Left ventricle myocardium inferior (tissue), 1 donor: ENCODE measurements at regions not wholly inside any gene's neighbourhood (a gene's known extent, or its start where the extent isn't known, plus 50 kb on each side); places are given as distances from the start of the nearest gene placed in this dataset.

ENCODE experiments used
- DNase-seq: peaks from one replicate; pipeline ENCODE4 v3.0.0-alpha.2; 2020
- H3K27ac ChIP-seq: fragments of 200-600 bp; replicated peaks from 2 replicates; pipeline ENCODE4 v1.8.0; 2021
- H3K27me3 ChIP-seq: fragments of 200-600 bp; 2 replicates; pipeline ENCODE4 v1.8.0; 2021; ENCODE audit warnings: low read depth
- H3K36me3 ChIP-seq: fragments of 200-600 bp; 2 replicates; pipeline ENCODE4 v1.8.0; 2021
- H3K4me1 ChIP-seq: fragments of 200-600 bp; 2 replicates; pipeline ENCODE4 v1.8.0; 2021
- H3K4me3 ChIP-seq: fragments of 200-600 bp; 2 replicates; pipeline ENCODE4 v1.8.0; 2021; ENCODE audit warnings: mild to moderate bottlenecking, moderate library complexity
- H3K9me3 ChIP-seq: fragments of 200-600 bp; replicated peaks from 2 replicates; pipeline ENCODE4 v1.8.0; 2021
- intact Hi-C: fragments of 100-400 bp; cut with micrococcal nuclease; formaldehyde crosslinking; loops from one replicate; pipeline ENCODE4 v1.11.0; 2022
- TF ChIP-seq, protein P1 (sequence below): fragments of 200-600 bp; IDR thresholded peaks from 2 replicates; pipeline ENCODE4 v1.8.0; 2021; ENCODE audit warnings: antibody characterized with exemption, mild to moderate bottlenecking, borderline replicate concordance
- donor health status: DM: no; HTN: yes; CAD: no; lungs with severe emphysema.

- no peaks in the 10 kb centered on the region for H3K36me3 ChIP-seq
- TF ChIP-seq, protein P1, sequence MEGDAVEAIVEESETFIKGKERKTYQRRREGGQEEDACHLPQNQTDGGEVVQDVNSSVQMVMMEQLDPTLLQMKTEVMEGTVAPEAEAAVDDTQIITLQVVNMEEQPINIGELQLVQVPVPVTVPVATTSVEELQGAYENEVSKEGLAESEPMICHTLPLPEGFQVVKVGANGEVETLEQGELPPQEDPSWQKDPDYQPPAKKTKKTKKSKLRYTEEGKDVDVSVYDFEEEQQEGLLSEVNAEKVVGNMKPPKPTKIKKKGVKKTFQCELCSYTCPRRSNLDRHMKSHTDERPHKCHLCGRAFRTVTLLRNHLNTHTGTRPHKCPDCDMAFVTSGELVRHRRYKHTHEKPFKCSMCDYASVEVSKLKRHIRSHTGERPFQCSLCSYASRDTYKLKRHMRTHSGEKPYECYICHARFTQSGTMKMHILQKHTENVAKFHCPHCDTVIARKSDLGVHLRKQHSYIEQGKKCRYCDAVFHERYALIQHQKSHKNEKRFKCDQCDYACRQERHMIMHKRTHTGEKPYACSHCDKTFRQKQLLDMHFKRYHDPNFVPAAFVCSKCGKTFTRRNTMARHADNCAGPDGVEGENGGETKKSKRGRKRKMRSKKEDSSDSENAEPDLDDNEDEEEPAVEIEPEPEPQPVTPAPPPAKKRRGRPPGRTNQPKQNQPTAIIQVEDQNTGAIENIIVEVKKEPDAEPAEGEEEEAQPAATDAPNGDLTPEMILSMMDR, result no peak
- no peak overlapping the region for H3K27ac ChIP-seq
- H3K27me3 ChIP-seq, result no peaks in the 10 kb centered on the region
- DNase-seq, result no peak
- intact Hi-C loops, result no loop called here
- no peaks in the 10 kb centered on the region for H3K4me1 ChIP-seq
- no peak overlapping the region for H3K4me3 ChIP-seq
- no peaks in the 10 kb centered on the region for H3K9me3 ChIP-seq
Observed at GRCh38 chrX:140342410-140342809, 162.5 kb downstream of the SOX3 start.

DNA sequence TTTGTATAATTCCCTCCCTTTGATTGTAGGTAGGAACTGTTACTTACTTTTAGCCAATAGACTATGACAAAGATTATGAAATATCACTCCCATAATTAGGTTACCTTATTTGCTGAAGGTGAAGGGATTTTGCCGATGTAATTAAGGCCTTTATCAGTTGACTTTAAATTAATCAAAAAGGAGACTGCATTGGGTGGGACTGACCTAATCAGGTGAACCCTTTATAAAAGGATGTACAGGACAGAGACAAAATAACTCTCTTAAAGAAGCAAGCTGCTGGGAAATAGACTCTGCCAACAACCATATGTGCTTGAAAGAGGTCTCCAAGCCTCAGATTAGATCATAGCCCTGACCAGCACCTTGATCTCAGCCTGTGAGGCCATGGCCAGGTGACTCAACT is 167.6 kb downstream of the SOX3 start:
- Histone ChIP-seq H3K4me1 (no peaks in the 10 kb centered on the region), H3K9me3 (no peaks in the 10 kb centered on the region), H3K4me3 (no peak overlapping the region), H3K27ac (no peak overlapping the region), H3K27me3 (no peaks in the 10 kb centered on the region), H3K36me3 (no peaks in the 10 kb centered on the region)
- intact Hi-C loops, result no loop called here
- TF ChIP-seq, protein P1, result no peak
- no peak for DNase-seq

DNA sequence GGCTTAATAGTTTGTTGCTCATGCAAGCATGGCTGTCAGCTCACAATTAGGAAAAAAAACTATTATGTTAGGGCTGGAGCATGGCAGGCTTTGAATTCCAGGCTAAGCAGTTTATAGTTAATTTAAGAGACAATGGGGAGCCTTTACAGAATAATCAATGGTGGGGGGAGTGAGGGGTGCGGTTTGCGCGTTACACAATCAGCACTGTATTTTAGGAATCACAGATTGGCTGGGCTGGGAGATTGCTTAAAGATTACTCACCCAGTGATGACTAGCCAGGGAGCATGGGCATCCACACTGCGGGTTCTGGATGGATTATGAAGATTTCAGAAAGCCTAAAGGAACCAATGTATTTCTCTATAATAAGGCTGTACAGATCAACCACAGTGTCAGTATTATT is 186.6 kb downstream of the SOX3 start:
- no peaks in the 10 kb centered on the region for H3K4me1 ChIP-seq
- H3K27ac ChIP-seq, result no peak overlapping the region
- intact Hi-C loops, result no loop called here
- no peak for DNase-seq
- no peaks in the 10 kb centered on the region for H3K36me3 ChIP-seq
- H3K27me3 ChIP-seq, result no peaks in the 10 kb centered on the region
- no peaks in the 10 kb centered on the region for H3K9me3 ChIP-seq
- TF ChIP-seq, protein P1, result no peak
- no peak overlapping the region for H3K4me3 ChIP-seq

DNA sequence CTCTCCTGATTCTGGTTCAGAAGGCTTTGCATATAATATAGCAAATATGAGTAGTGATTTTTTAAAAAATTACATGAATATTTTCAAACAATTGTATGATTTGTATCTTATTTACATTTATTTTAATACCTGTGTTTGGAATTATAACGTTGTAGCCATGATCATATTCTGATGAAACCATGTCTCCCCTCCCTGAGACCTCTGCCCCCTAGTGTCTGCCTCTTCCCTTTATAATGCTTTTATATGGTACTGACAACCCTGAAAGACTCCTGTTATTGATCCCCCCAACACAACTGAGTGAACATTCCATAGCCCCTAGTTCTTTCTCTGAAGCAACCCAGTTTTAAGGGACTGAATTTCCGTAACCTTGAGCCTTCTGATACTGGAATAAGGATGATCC is 187.4 kb downstream of the SOX3 start:
- Histone ChIP-seq H3K27ac (no peak overlapping the region), H3K9me3 (no peaks in the 10 kb centered on the region), H3K36me3 (no peaks in the 10 kb centered on the region), H3K4me1 (no peaks in the 10 kb centered on the region), H3K4me3 (no peak overlapping the region), H3K27me3 (no peaks in the 10 kb centered on the region)
- intact Hi-C loops, result no loop called here
- TF ChIP-seq, protein P1, result no peak
- no peak for DNase-seq

DNA sequence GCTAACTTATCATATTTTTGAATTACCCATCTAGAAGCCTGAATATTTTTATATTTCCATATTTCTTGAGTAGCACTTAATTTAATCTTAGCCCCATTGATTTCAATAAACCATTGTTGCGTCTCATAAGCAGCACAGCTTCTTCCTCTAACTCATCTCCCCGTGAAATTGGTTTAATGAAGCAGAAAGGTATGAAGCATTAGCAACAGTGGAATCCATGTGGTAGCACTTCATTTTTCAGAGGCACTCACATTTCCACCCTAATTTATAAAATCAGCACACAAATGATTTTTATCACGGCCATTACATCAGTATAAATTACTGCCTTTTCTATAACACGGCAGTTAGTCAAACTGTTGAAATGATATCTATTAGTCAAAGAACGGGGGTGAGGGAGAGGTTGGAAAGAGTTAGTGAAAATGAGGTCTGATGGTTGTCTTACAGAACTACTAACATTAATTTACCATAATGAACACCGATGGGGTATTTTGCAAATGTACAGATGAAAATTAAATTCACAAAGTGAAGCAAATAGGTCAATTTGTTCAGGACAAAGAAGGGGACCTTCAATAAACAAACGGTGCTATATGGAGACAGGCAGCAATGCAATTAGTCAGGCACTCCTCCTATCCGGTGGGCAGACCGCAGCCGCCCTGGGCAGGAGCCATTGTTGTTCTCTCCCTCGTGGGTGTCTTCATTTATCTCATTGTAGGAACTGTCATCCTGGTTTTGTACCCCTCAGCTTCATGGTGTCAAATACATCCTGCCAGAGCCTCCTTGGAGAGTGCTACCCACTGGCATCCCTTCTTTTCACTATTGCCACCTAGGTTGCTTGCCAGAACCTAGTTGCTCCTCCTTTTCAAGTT is 205.7 kb downstream of the SOX3 start:
- H3K4me1 ChIP-seq, result no peaks in the 10 kb centered on the region
- H3K36me3 ChIP-seq, result no peaks in the 10 kb centered on the region
- DNase-seq, result no peak
- TF ChIP-seq, protein P1, result no peak
- H3K27ac ChIP-seq, result no peak overlapping the region
- no peaks in the 10 kb centered on the region for H3K9me3 ChIP-seq
- no peak overlapping the region for H3K4me3 ChIP-seq
- intact Hi-C loops, result no loop called here
- no peaks in the 10 kb centered on the region for H3K27me3 ChIP-seq
